Effector memory CD8-positive, alpha-beta T cell (primary cell): ENCODE measurements at regions not wholly inside any gene's neighbourhood (a gene's known extent, or its start where the extent isn't known, plus 50 kb on each side); places are given as distances from the start of the nearest gene placed in this dataset.
A peak's percentile ranks its signal among the peaks of the same experiment; 100 is the strongest.

Experiments
- ATAC-seq: fragments of 150-1000 bp; cut with Tn5 transposase; replicated peaks from 2 replicates; pipeline ENCODE4 v1.10.0; 2021; ENCODE audit warnings: mild to moderate bottlenecking, moderate library complexity
- DNase-seq, 3 experiments: peaks; one replicate each; pipeline ENCODE4 v3.0.0; 2021
- H3K27ac Mint-ChIP-seq, 2 donors: one replicate each; pipeline ENCODE4 v1.8.0; 2022; ENCODE audit warnings: mild to moderate bottlenecking in 2 of 2, mixed read lengths in 2 of 2, moderate library complexity in 2 of 2
- H3K27me3 Mint-ChIP-seq, 2 donors: one replicate each; pipeline ENCODE4 v1.8.0; 2022; ENCODE audit warnings: mixed read lengths in 2 of 2
- H3K36me3 Mint-ChIP-seq: one replicate; pipeline ENCODE4 v1.8.0; 2022; ENCODE audit warnings: mild to moderate bottlenecking, moderate library complexity, mixed read lengths; ENCODE audit not compliant: insufficient read depth
- H3K4me1 Mint-ChIP-seq, 2 donors: one replicate each; pipeline ENCODE4 v1.8.0; 2022; ENCODE audit warnings: low read depth in 2 of 2, mixed read lengths in 2 of 2
- H3K4me3 Mint-ChIP-seq, 2 donors: one replicate each; pipeline ENCODE4 v1.8.0; 2022; ENCODE audit warnings: mild to moderate bottlenecking in 2 of 2, mixed read lengths in 2 of 2, moderate library complexity in 2 of 2
- H3K9me3 Mint-ChIP-seq, 2 donors: one replicate each; pipeline ENCODE4 v1.8.0; 2022; ENCODE audit warnings: mixed read lengths in 2 of 2

GRCh38 chr1:198878566-198878965 is 239.7 kb downstream of the PTPRC start:
- no peak for DNase-seq
- Mint-ChIP-seq H3K4me3 (no peak overlapping the region), H3K27me3 (no peaks in the 10 kb centered on the region), H3K4me1 (no peaks in the 10 kb centered on the region), H3K9me3 (peaks cover 0 to 2% of the 10 kb centered on the region in 2 donors), H3K36me3 (no peaks in the 10 kb centered on the region), H3K27ac (no peak overlapping the region)
- ATAC-seq: no peak

DNA sequence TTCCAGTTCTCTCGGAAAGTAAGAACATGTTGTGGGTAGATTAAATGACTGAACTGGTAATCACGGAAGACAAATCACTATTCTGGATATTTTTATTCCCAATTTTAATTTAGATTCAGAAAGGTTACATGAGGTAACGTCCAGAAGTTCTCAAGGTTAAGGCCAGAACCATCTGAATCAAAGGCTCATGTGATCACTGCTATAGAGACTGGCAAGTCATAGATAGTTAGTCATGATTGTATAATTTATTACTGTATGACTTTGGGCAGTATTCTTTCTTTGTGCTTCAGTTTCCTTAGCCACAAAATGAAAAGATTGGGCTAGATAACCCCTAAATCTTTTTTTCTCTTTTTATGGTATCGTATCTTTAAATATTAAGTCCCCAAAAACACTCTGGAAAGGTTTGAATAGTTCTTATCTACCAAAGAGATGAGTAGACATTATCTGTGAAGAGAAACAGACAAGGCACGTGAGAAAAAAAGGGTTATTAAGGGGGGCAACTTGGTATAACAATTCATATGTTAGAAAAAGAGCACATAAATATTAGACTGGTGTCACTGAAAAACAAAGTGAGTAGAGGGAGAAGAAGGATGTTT is 241.0 kb downstream of the PTPRC start:
- H3K27ac Mint-ChIP-seq: no peak overlapping the region
- H3K4me3 Mint-ChIP-seq: no peak overlapping the region
- H3K4me1 Mint-ChIP-seq: no peaks in the 10 kb centered on the region
- ATAC-seq: no peak
- H3K27me3 Mint-ChIP-seq: no peaks in the 10 kb centered on the region
- DNase-seq: no peak
- H3K36me3 Mint-ChIP-seq: no peaks in the 10 kb centered on the region
- H3K9me3 Mint-ChIP-seq: peaks cover 0 to 2% of the 10 kb centered on the region in 2 donors

DNA sequence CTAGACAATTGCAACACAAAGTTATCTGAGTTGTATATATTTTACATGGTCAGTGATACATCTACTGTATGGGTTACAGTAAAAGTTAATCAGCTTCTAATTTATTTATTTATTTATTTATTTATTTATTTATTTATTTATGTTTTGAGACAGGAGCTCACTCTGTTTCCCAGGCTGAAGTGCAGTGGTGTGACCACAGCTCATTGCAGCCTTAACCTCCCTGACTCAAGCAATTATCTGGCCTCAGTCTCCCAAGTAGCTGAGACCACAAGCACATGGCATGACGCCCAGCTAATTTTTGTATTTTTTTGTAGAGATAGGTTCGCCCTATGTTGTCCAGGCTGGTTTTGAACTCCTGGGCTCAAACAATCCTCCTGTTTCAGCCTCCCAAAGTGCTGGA is 241.6 kb downstream of the PTPRC start:
- Mint-ChIP-seq H3K36me3 (no peaks in the 10 kb centered on the region), H3K4me3 (no peak overlapping the region), H3K27ac (no peak overlapping the region), H3K27me3 (no peaks in the 10 kb centered on the region), H3K4me1 (no peaks in the 10 kb centered on the region), H3K9me3 (peaks cover 0 to 2% of the 10 kb centered on the region in 2 donors)
- no peak for DNase-seq
- ATAC-seq: no peak

- H3K9me3 Mint-ChIP-seq: peaks cover 0 to 2% of the 10 kb centered on the region in 2 donors
- no peaks in the 10 kb centered on the region for H3K27me3 Mint-ChIP-seq
- no peak for ATAC-seq
- no peaks in the 10 kb centered on the region for H3K4me1 Mint-ChIP-seq
- DNase-seq: no peak
- no peak overlapping the region for H3K4me3 Mint-ChIP-seq
- no peak overlapping the region for H3K27ac Mint-ChIP-seq
- H3K36me3 Mint-ChIP-seq: no peaks in the 10 kb centered on the region
These were observed 242.2 kb downstream of the PTPRC start for GRCh38 chr1:198880818-198881597.

GRCh38 chr1:198883184-198883583 is 244.3 kb downstream of the PTPRC start:
- ATAC-seq: no peak
- Mint-ChIP-seq H3K36me3 (no peaks in the 10 kb centered on the region), H3K9me3 (peaks cover 0 to 2% of the 10 kb centered on the region in 2 donors), H3K27me3 (no peaks in the 10 kb centered on the region), H3K27ac (no peak overlapping the region), H3K4me3 (no peak overlapping the region), H3K4me1 (no peaks in the 10 kb centered on the region)
- no peak for DNase-seq

DNA sequence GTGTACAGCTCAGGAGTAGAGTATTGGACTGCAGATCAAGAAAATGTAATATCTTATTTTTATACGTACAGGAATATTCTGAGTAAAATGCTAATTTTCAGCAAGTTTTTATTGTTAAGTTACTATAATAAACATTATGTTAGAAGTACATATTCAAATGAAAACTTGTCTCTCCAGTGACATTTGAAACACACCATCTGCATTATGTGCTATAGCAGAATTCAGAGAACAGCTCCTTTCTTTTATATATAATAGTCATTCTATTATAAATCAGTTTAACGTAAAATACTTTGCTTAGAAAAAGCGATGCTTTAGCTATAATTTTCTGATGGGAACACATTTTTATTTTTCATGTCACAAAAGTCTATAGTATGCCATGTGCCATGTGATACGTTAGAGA is 249.0 kb downstream of the PTPRC start:
- H3K4me3 Mint-ChIP-seq: no peak overlapping the region
- no peak for ATAC-seq

GRCh38 chr1:198888379-198888943 is 249.6 kb downstream of the PTPRC start:
- H3K4me3 Mint-ChIP-seq: no peak overlapping the region
- H3K36me3 Mint-ChIP-seq: no peaks in the 10 kb centered on the region
- ATAC-seq: no peak
- DNase-seq: no peak
- no peaks in the 10 kb centered on the region for H3K4me1 Mint-ChIP-seq
- H3K27me3 Mint-ChIP-seq: no peaks in the 10 kb centered on the region
- no peaks in the 10 kb centered on the region for H3K9me3 Mint-ChIP-seq
- H3K27ac Mint-ChIP-seq: no peak overlapping the region

More for the DNA sequence above, 249.0 kb downstream of the PTPRC start:
- no peak for DNase-seq
- no peaks in the 10 kb centered on the region for H3K27me3 Mint-ChIP-seq
- no peaks in the 10 kb centered on the region for H3K4me1 Mint-ChIP-seq
- no peaks in the 10 kb centered on the region for H3K36me3 Mint-ChIP-seq
- H3K27ac Mint-ChIP-seq: no peak overlapping the region
- no peaks in the 10 kb centered on the region for H3K9me3 Mint-ChIP-seq

- DNase-seq (no peak), ATAC-seq (no peak)
- Mint-ChIP-seq H3K27ac (no peak overlapping the region), H3K27me3 (no peaks in the 10 kb centered on the region), H3K36me3 (no peaks in the 10 kb centered on the region), H3K4me1 (no peaks in the 10 kb centered on the region), H3K9me3 (no peaks in the 10 kb centered on the region), H3K4me3 (no peak overlapping the region)
These were observed 250.3 kb downstream of the PTPRC start for GRCh38 chr1:198889101-198889500.

GRCh38 chr1:198889749-198890148 is 250.9 kb downstream of the PTPRC start:
- Mint-ChIP-seq H3K27me3 (no peaks in the 10 kb centered on the region), H3K36me3 (no peaks in the 10 kb centered on the region), H3K9me3 (no peaks in the 10 kb centered on the region), H3K4me1 (no peaks in the 10 kb centered on the region), H3K4me3 (no peak overlapping the region), H3K27ac (no peak overlapping the region)
- no peak for ATAC-seq
- DNase-seq: no peak

- peak overlapping the region in 1 of 2 donors; percentile 86 for H3K27ac Mint-ChIP-seq
- H3K4me1 Mint-ChIP-seq: no peaks in the 10 kb centered on the region
- H3K27me3 Mint-ChIP-seq: no peaks in the 10 kb centered on the region
- H3K9me3 Mint-ChIP-seq: no peaks in the 10 kb centered on the region
- ATAC-seq (no peak), DNase-seq (no peak)
- H3K36me3 Mint-ChIP-seq: no peaks in the 10 kb centered on the region
- no peak overlapping the region for H3K4me3 Mint-ChIP-seq
These were observed 251.5 kb downstream of the PTPRC start for GRCh38 chr1:198890214-198890930.

DNA sequence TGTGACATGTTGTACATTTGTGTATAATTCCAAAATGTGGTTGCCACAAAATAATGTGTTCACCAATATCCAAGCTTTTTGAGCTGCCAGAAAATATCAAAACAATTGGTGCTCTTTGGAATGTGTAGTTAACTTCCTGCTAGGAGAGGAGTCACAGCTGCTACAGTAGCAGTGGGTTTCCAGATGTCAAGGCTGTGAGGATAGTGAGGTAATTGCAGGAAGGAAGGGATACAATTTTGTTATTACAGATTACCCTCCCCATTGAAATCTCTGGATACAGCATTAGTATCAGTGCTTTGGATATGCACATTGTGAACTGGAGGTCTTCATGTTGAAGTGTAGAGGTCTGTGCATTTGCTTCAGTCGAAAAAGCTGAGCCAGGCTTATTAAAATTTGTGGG is 253.2 kb downstream of the PTPRC start:
- no peaks in the 10 kb centered on the region for H3K9me3 Mint-ChIP-seq
- ATAC-seq: no peak
- no peak overlapping the region for H3K27ac Mint-ChIP-seq
- no peaks in the 10 kb centered on the region for H3K27me3 Mint-ChIP-seq
- H3K4me1 Mint-ChIP-seq: no peaks in the 10 kb centered on the region
- H3K4me3 Mint-ChIP-seq: no peak overlapping the region
- H3K36me3 Mint-ChIP-seq: no peaks in the 10 kb centered on the region
- DNase-seq: no peak

DNA sequence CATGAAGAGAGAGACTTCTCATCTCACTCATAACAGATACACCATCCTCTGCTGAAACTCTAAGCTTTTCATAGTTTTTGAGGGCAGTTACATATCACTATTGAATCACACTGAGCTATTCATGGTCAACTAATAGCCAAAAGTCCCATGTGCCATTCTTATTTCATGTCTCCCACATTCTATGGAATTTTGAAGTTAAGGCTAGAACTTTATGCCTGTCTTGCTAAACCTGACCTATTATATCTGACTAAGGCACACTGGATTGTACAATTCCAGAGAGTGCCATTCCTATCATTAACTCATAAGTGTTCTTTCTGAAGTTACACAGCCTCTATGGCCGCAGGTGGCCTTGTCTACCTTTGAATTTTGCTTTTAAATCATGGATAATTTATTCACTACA is 254.3 kb downstream of the PTPRC start:
- no peak for ATAC-seq
- Mint-ChIP-seq H3K36me3 (no peaks in the 10 kb centered on the region), H3K4me3 (no peak overlapping the region)

DNA sequence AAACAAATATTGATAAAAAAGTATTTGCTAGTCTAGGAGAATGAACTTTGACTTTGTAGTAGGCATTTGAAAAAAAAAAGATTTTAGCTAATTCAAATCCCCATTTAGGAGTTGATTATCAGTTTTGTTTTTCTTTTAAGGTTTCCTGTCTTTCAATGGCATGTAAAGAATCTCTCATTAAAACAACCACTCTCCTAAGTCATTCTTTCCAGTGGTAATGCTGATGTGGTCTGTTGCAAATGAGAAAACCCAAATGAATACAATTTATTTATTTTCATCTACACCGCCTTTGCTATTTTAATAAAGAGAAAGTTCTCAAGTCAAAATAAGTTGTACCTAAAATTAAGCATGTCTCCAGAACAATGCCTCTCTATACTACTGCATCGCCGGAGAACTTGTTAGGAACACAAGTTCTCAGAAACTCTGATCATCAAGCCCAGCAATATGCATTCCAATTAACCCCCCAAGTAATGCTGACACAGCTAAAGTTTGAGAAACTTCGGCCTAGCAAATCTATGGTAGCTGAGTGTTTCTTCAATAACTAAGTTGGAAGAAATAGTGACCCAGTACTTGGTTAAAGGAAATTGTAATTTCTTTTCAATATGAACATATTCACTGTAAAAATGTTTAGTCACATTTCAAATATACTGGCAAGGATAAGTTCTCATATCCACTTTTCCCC is 255.1 kb downstream of the PTPRC start:
- no peaks in the 10 kb centered on the region for H3K4me1 Mint-ChIP-seq
- H3K27ac Mint-ChIP-seq: no peak overlapping the region
- H3K27me3 Mint-ChIP-seq: no peaks in the 10 kb centered on the region
- H3K4me3 Mint-ChIP-seq: no peak overlapping the region
- H3K9me3 Mint-ChIP-seq: no peaks in the 10 kb centered on the region
- DNase-seq (no peak), ATAC-seq (no peak)
- no peaks in the 10 kb centered on the region for H3K36me3 Mint-ChIP-seq

More for the DNA sequence above, 254.3 kb downstream of the PTPRC start:
- no peak for DNase-seq
- H3K4me1 Mint-ChIP-seq: no peaks in the 10 kb centered on the region
- no peaks in the 10 kb centered on the region for H3K27me3 Mint-ChIP-seq
- no peaks in the 10 kb centered on the region for H3K9me3 Mint-ChIP-seq
- H3K27ac Mint-ChIP-seq: no peak overlapping the region
